Ovary (tissue), 7 donors: ENCODE measurements at regions not wholly inside any gene's neighbourhood (a gene's known extent, or its start where the extent isn't known, plus 50 kb on each side); places are given as distances from the start of the nearest gene placed in this dataset.
"Not testable (repeated sequence)": the region's sequence is repeated elsewhere in the genome, so short reads cannot be mapped to it uniquely, and the experiment has no call there.

Source experiments
- DNase-seq, 5 donors: peaks; one replicate each; pipeline ENCODE4 v3.0.0-alpha.2; 2019 to 2020
- H3K27ac ChIP-seq, 2 donors: fragments of 200-600 bp; one replicate each; pipeline versions ENCODE4 v1.5.1 to v1.8.0; 2019 to 2022
- H3K27me3 ChIP-seq: fragments of 200-600 bp; one replicate; pipeline ENCODE4 v1.8.0; 2022
- H3K36me3 ChIP-seq: fragments of 200-600 bp; sonication (generic); one replicate; pipeline ENCODE4 v1.5.1; 2019
- H3K4me1 ChIP-seq: one replicate; pipeline ENCODE4 v1.8.1; 2013; ENCODE audit warnings: mild to moderate bottlenecking, moderate library complexity; ENCODE audit not compliant: insufficient read depth
- H3K4me3 ChIP-seq: fragments of 200-600 bp; sonication (generic); one replicate; pipeline ENCODE4 v1.5.1; 2017
- H3K9me3 ChIP-seq, 2 donors: fragments of 200-600 bp in 1 of 2; sonication (generic) in 1 of 2; one replicate each; pipeline versions ENCODE4 v1.5.1 to v1.8.1; 2013 to 2019; ENCODE audit warnings: mild to moderate bottlenecking in 1 of 2, moderate library complexity in 1 of 2
- CTCF ChIP-seq, 3 donors: fragments of 450-650 bp in 2 of 3; fragments of 200-600 bp in 1 of 3; IDR thresholded peaks; one replicate each; pipeline versions ENCODE4 v1.5.1 to v1.8.0; 2016 to 2022; ENCODE audit warnings: antibody characterized with exemption in 3 of 3, mild to moderate bottlenecking in 1 of 3
- EP300 ChIP-seq: sonication (generic); formaldehyde crosslinking; IDR thresholded peaks from one replicate; pipeline ENCODE4 v1.6.1; 2017; ENCODE audit warnings: antibody characterized with exemption
- POLR2A ChIP-seq: fragments of 450-650 bp; IDR thresholded peaks from one replicate; pipeline ENCODE4 v1.6.1; 2017; ENCODE audit warnings: antibody characterized with exemption, mild to moderate bottlenecking, moderate library complexity
- WGBS, 3 donors: extraction: QIAGEN DNeasy Blood & Tissue Kit in 1 of 3; methylation state at CpG; one replicate each; pipeline versions ENCODE4 v1.1.5 to v1.1.7; 2013 to 2017; 5-methylcytosine and 5-hydroxymethylcytosine counted together
- intact Hi-C, 4 donors: fragments of 100-400 bp; cut with DNase I; formaldehyde crosslinking; loops; one replicate each; pipeline versions ENCODE4 v1.11.0 to v1.15.1; 2022 to 2023
- donor health status: DM: no; HTN: no; CAD: no; lungs with moderate emphysema.
- donor health status: DM: no; HTN: no; CAD: no.
- donor health status: Bipolar disorder and iron deficiency.
- donor health status: DM: no; HTN: no; CAD: no.
- donor health status: DM: yes; HTN: yes; CAD: no.

GRCh38 chr11:56845121-56845732 is 96.7 kb upstream of the OR9G4 start:
- Histone ChIP-seq H3K4me3 (no peak overlapping the region), H3K36me3 (no peaks in the 10 kb centered on the region), H3K27me3 (no peaks in the 10 kb centered on the region), H3K27ac (no peak overlapping the region), H3K9me3 (no peaks in the 10 kb centered on the region), H3K4me1 (no peaks in the 10 kb centered on the region)
- intact Hi-C loops = loop anchor here in 2 of 4 donors (5.0 to 10.0 kb wide), 2 partner anchors 402 to 410 kb away; no protein-coding TSS in a partner anchor
- TF ChIP-seq CTCF (IDR thresholded peaks at IDR 0.05) (no peak), POLR2A (no peak), EP300 (no peak)
- 90 to 94% (median 91%) methylated on average over 17 to 20 of the region's 20 CpGs for WGBS, 3 donors
- no peak for DNase-seq

GRCh38 chr11:56843816-56844215 is 95.3 kb upstream of the OR9G4 start:
- H3K27ac ChIP-seq = no peak overlapping the region
- intact Hi-C loops = loop anchor here in 3 of 4 donors (5.0 to 10.0 kb wide), 2 partner anchors 403 to 411 kb away; no protein-coding TSS in a partner anchor
- WGBS, 3 donors = 59 to 80% (median 70%) methylated on average over 2 of the region's 2 CpGs

GRCh38 chr11:56842814-56843794 is 94.6 kb upstream of the OR9G4 start:
- no peak for DNase-seq
- H3K4me1 ChIP-seq = no peaks in the 10 kb centered on the region
- H3K9me3 ChIP-seq = no peaks in the 10 kb centered on the region
- H3K27me3 ChIP-seq = no peaks in the 10 kb centered on the region
- H3K4me3 ChIP-seq = no peak overlapping the region
- H3K27ac ChIP-seq = no peak overlapping the region
- no peak for TF ChIP-seq POLR2A
- no peak for TF ChIP-seq CTCF (IDR thresholded peaks at IDR 0.05)
- TF ChIP-seq EP300 = no peak
- intact Hi-C loops = loop anchor here in 3 of 4 donors (5.0 to 10.0 kb wide), 2 partner anchors 404 to 412 kb away; no protein-coding TSS in a partner anchor
- H3K36me3 ChIP-seq = no peaks in the 10 kb centered on the region
- 77 to 85% (median 83%) methylated on average over 5 of the region's 5 CpGs for WGBS, 3 donors

More at GRCh38 chr11:56843816-56844215, 95.3 kb upstream of the OR9G4 start:
- Histone ChIP-seq H3K4me1 (no peaks in the 10 kb centered on the region), H3K4me3 (no peak overlapping the region), H3K27me3 (no peaks in the 10 kb centered on the region), H3K36me3 (no peaks in the 10 kb centered on the region), H3K9me3 (no peaks in the 10 kb centered on the region)
- no peak for TF ChIP-seq POLR2A
- no peak for TF ChIP-seq EP300
- TF ChIP-seq CTCF (IDR thresholded peaks at IDR 0.05) = no peak
- no peak for DNase-seq

- WGBS, 3 donors = 8 to 13% (median 9%) methylated on average over 8 of the region's 8 CpGs
- Histone ChIP-seq H3K36me3 (no peaks in the 10 kb centered on the region), H3K9me3 (no peaks in the 10 kb centered on the region), H3K27me3 (no peaks in the 10 kb centered on the region), H3K4me1 (no peaks in the 10 kb centered on the region), H3K4me3 (no peak overlapping the region), H3K27ac (no peak overlapping the region)
- TF ChIP-seq CTCF (IDR thresholded peaks at IDR 0.05) (peak in 1 of 3 donors; percentile 42), EP300 (no peak)
- intact Hi-C loops = loop anchor here in 3 of 4 donors (5.0 to 10.0 kb wide), 2 partner anchors 406 to 413 kb away; no protein-coding TSS in a partner anchor
- peak in 4 of 5 donors; percentile 20 to 37 (median 28) for DNase-seq
These were observed 92.8 kb upstream of the OR9G4 start for GRCh38 chr11:56841210-56841810.

GRCh38 chr11:56827357-56827756 is 78.9 kb upstream of the OR9G4 start:
- intact Hi-C loops, H3K9me3 ChIP-seq, H3K4me3 ChIP-seq, DNase-seq, H3K27me3 ChIP-seq, H3K27ac ChIP-seq, H3K4me1 ChIP-seq, H3K36me3 ChIP-seq: not testable (repeated sequence)
- WGBS, 3 donors = 58 to 70% (median 59%) methylated on average over 5 of the region's 5 CpGs
